ENCODE measurements at regions not wholly inside any gene's neighbourhood (a gene's known extent, or its start where the extent isn't known, plus 50 kb on each side); places are given as distances from the start of the nearest gene placed in this dataset.
A peak's percentile ranks its signal among the peaks of the same experiment; 100 is the strongest.

DNA sequence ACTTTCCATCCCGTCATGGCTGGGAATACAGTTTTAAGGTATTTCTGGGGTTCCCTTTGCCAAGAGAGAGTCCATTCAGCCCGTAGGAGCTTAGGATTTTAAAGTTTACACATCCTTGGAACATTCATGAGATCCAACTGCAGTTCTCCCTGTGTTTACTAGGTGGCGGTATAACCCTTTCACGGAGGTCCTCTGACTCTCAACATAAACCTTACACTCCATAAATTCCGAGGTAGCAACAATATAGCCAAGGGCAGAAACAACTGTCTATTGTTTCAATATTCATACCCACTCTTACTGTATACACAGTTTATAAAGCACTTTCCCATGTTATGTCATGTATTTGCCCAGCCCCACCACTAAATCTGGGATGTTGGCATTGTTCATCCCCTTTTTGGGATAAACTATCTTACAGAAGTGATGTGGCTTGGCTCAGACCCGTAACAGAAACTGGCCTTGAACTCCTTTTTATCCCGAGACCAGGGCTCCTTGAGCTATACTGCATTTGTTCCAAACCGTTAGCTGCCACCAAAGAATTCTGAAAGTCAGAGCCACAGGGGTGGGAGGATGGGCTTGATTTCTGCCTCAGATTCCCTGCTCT lies 69.2 kb upstream of the COL6A5 start:
- 8 to 10% methylated on average over 8 of the region's 8 CpGs for WGBS, 2 donors

DNA sequence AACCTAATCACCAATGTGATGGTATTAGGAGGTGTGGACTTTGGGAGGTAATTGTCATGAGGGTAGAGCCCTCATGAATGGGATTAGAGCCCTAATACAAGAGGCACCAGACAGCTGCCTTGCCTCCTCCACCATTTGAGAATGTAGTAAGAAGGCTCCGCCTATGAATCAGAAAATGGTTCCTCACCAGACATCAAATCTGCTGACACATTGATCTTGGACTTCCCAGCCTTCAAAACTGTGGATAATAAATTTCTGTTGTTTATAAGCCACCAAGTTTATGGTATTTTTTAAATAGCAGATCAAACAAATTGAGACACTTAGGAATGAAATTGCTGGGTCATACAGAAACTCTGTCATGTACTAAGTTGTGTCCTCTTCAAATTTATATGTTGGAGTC lies 56.8 kb upstream of the COL6A5 start:
- no peak for DNase-seq (ENCODE audit: low spot score in 2 of 2)
- no peak for TF ChIP-seq POLR2A (IDR thresholded peaks at IDR 0.05)
- TF ChIP-seq, protein P1, sequence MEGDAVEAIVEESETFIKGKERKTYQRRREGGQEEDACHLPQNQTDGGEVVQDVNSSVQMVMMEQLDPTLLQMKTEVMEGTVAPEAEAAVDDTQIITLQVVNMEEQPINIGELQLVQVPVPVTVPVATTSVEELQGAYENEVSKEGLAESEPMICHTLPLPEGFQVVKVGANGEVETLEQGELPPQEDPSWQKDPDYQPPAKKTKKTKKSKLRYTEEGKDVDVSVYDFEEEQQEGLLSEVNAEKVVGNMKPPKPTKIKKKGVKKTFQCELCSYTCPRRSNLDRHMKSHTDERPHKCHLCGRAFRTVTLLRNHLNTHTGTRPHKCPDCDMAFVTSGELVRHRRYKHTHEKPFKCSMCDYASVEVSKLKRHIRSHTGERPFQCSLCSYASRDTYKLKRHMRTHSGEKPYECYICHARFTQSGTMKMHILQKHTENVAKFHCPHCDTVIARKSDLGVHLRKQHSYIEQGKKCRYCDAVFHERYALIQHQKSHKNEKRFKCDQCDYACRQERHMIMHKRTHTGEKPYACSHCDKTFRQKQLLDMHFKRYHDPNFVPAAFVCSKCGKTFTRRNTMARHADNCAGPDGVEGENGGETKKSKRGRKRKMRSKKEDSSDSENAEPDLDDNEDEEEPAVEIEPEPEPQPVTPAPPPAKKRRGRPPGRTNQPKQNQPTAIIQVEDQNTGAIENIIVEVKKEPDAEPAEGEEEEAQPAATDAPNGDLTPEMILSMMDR (IDR thresholded peaks at IDR 0.05): no peak
- intact Hi-C loops (cut with DNase I; ENCODE audit: low total_unique reads): no loop called here
- WGBS, 2 donors: 95 to 96% methylated on average over 1 of the region's 1 CpG
- no peak overlapping the region for H3K4me3 ChIP-seq (ENCODE audit: low read depth, poor library complexity, severe bottlenecking)

More for the DNA sequence above, 69.2 kb upstream of the COL6A5 start:
- H3K4me3 ChIP-seq (ENCODE audit: low read depth, poor library complexity, severe bottlenecking): no peak overlapping the region
- TF ChIP-seq, protein P1 (IDR thresholded peaks at IDR 0.05): peak in 1 of 3 donors; percentile 35
- TF ChIP-seq POLR2A (IDR thresholded peaks at IDR 0.05): no peak
- intact Hi-C loops (cut with DNase I; ENCODE audit: low total_unique reads): no loop called here
- DNase-seq (ENCODE audit: low spot score in 2 of 2): no peak

DNA sequence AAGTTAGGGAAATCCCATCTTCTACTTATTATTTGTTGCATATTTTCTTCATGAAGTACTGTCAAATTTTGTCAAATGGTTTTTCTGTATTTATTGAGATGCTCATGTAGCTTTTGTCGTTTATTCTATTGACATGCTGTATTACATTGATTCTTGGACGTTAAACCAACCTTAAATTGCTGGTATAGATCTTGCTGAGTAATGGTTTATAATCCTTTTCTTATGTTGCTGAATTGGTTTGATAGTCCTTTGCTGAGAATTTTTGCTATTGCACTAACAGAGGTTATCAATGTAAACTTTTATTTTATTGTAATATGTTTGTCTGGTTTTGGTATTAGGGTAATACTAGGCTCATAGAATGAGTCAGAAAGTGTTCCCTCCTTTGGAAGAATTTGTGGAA lies 54.3 kb upstream of the COL6A5 start:
- WGBS, 2 donors: 76 to 83% methylated on average over 2 of the region's 2 CpGs
- TF ChIP-seq, protein P1 (IDR thresholded peaks at IDR 0.05): no peak
- no peak for TF ChIP-seq POLR2A (IDR thresholded peaks at IDR 0.05)
- intact Hi-C loops (cut with DNase I; ENCODE audit: low total_unique reads): no loop called here
- H3K4me3 ChIP-seq (ENCODE audit: low read depth, poor library complexity, severe bottlenecking): no peak overlapping the region
- no peak for DNase-seq (ENCODE audit: low spot score in 2 of 2)

DNA sequence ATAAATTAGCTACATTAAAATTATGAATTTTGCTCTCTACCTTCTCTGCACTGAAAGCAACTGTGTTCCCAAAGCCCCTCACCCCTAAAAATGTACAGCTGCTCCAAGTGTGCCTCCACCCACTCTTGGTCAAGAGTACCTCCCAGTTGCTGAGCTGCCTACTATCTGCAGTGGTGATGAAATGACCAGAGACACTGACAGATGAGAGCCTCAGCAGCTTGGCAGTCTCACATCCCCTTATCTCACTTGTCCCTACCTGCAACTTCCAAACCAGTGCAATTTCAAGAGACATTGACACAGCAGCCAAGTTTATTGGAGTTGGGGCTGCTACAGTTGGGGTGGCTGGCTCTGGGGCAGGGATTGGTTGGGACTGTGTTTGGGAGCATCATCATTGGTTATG lies 52.2 kb upstream of the COL6A5 start:
- intact Hi-C loops (cut with DNase I; ENCODE audit: low total_unique reads): no loop called here
- DNase-seq (ENCODE audit: low spot score in 2 of 2): no peak
- TF ChIP-seq POLR2A (IDR thresholded peaks at IDR 0.05): no peak
- TF ChIP-seq, protein P1 (IDR thresholded peaks at IDR 0.05): no peak
- no peak overlapping the region for H3K4me3 ChIP-seq (ENCODE audit: low read depth, poor library complexity, severe bottlenecking)
